ENCODE measurements at regions not wholly inside any gene's neighbourhood (a gene's known extent, or its start where the extent isn't known, plus 50 kb on each side); places are given as distances from the start of the nearest gene placed in this dataset.

DNA sequence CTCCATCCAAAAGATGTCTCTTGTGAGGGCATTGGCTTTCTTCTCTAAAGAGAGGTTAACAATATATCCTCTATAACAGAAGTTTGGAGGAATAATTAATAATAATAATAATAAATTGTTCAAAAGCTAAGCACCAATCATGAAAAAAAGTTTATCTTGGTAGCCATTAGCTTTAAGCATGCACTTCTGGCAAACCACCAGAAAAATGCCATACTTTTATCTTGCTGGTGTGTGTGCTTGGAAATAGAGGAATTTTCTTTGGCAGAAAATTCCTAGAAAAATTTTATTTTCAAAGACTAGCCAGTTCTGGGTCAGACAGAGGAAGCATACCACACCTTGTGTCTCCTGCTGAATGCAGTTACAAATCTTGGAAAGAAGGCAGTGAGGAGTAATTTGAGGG is 52.5 kb upstream of the NPY start:
- Mint-ChIP-seq H3K4me3 (no peak overlapping the region), H3K27me3 (ENCODE audit: insufficient read depth) (no peaks in the 10 kb centered on the region; the same call in 1 of the 2 replicates), H3K36me3 (ENCODE audit: low read depth) (no peaks in the 10 kb centered on the region), H3K4me1 (ENCODE audit: low read depth) (no peaks in the 10 kb centered on the region), H3K9me3 (peaks cover 55% of the 10 kb centered on the region), H3K27ac (no peak overlapping the region)
- DNase-seq, result no peak
- TF ChIP-seq CTCF (IDR thresholded peaks at IDR 0.05), result no peak

DNA sequence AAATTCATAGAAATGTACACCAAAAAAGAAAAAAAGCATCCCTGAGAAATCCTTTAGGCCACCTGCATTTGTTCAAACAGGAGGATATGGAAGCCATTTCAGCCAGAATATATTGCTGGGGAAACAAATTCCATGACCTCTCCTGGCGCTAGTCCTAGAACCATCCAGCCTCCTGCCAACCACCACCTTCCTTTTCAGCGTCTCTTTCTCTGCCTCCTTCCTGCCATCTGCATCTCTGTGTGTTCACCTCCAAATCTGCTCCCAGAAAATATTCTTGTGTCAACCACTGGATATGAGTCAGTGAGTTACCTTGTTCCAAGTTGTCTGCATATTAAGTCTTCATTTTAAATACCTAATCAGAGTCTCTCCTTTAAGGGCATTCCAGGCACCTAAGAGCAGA is 50.6 kb upstream of the NPY start:
- TF ChIP-seq CTCF (IDR thresholded peaks at IDR 0.05), result no peak
- Mint-ChIP-seq H3K4me3 (no peak overlapping the region), H3K27me3 (ENCODE audit: insufficient read depth) (no peaks in the 10 kb centered on the region; the same call in 1 of the 2 replicates), H3K9me3 (peaks cover 44% of the 10 kb centered on the region), H3K27ac (no peak overlapping the region), H3K4me1 (ENCODE audit: low read depth) (no peaks in the 10 kb centered on the region), H3K36me3 (ENCODE audit: low read depth) (no peaks in the 10 kb centered on the region)
- DNase-seq, result no peak
